GM21825 (cell line): ENCODE measurements at regions not wholly inside any gene's neighbourhood (a gene's known extent, or its start where the extent isn't known, plus 50 kb on each side); places are given as distances from the start of the nearest gene placed in this dataset.
"Not testable (repeated sequence)": the region's sequence is repeated elsewhere in the genome, so short reads cannot be mapped to it uniquely, and the experiment has no call there.

Experiments
- ATAC-seq: cut with Tn5 transposase; IDR thresholded peaks from one replicate; pipeline ENCODE4 v1.9.1; 2021; ENCODE audit warnings: mild to moderate bottlenecking, moderate library complexity; ENCODE audit not compliant: unreplicated experiment

- no peak for ATAC-seq
Observed at GRCh38 chr2:6089474-6089873, 397.3 kb downstream of the SOX11 start.

- no peak for ATAC-seq
Observed at GRCh38 chr2:6103372-6103771, 411.2 kb downstream of the SOX11 start.

- no peak for ATAC-seq
Observed at GRCh38 chr2:6103949-6104348, 411.8 kb downstream of the SOX11 start.

DNA sequence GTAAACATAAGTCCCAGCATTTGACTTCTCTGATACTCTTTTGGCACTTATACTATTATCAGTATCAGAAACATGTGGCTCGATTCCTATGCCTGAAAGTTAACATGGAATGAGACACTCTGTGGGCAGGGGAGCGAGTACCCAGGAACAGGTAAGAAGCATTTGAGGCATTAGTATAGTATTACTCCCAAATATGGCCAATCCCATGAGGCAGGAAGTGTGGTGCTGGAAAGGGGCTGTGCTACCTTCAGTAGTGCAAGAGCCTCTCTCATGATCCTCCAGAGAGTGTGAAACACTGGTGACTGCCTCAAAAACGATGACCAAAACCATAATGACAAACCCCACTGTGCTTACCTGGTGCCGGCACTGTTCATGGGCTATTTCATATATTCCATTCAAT is 415.1 kb downstream of the SOX11 start:
- no peak for ATAC-seq

- no peak for ATAC-seq
Observed at GRCh38 chr2:6109831-6110230, 417.6 kb downstream of the SOX11 start.

GRCh38 chr2:6111781-6112261 is 419.6 kb downstream of the SOX11 start:
- ATAC-seq = no peak

GRCh38 chr2:6113786-6114185 is 421.6 kb downstream of the SOX11 start:
- ATAC-seq = no peak

DNA sequence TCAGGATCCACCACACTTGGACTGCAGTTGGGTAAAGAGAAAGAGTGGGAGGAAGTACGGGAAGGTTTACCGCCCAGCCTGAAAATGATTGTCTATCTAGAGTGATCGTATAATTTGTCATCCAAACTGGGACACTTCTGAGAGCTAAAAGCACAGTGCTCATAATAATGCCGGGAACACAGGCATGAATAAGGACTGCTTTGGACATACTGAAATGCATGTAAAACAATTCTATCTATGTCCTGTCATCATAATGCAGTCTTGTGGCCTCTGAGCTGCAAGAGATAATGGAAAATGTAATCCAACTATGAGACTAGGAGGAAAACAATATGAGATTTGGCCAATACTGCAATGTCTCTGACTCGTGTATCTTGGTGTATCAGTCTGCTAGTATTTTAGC is 435.5 kb downstream of the SOX11 start:
- ATAC-seq = no peak

DNA sequence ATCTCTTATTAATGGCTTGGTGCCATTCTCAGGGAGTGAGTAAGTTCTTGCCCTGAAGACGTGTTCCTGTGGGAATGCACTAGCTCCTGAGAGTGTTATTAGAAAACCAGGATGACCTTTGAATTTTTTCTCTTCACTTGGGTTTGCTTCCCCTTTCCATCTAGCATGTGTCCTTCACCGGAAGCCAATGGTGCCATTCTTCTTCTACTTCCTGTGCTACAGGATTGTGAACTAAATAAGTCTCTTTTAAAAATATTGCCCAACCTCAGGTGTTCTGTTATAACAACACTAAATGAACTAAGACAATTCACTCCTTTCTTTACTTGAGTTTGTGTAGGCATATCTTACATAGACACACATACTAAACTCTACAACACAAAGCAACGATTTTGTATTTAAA is 447.0 kb downstream of the SOX11 start:
- no peak for ATAC-seq

GRCh38 chr2:6139916-6140315 is 447.7 kb downstream of the SOX11 start:
- ATAC-seq = no peak

GRCh38 chr2:6140509-6140908 is 448.3 kb downstream of the SOX11 start:
- no peak for ATAC-seq

GRCh38 chr2:6143812-6144211 is 451.6 kb downstream of the SOX11 start:
- ATAC-seq = no peak

DNA sequence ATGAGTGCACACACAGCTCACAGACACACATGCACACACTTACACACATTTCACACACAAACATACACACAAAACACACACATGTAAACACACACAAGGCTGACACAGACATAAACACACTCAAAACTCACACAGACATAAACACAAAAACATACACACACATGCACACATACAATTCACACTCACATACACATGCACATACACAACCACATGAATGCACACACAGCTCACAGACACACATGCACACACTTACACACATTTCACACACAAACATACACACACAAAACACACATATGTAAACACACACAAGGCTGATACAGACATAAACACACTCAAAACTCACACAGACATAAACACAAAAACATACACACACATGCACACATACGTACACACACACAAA is 455.0 kb downstream of the SOX11 start:
- ATAC-seq = not testable (repeated sequence)

DNA sequence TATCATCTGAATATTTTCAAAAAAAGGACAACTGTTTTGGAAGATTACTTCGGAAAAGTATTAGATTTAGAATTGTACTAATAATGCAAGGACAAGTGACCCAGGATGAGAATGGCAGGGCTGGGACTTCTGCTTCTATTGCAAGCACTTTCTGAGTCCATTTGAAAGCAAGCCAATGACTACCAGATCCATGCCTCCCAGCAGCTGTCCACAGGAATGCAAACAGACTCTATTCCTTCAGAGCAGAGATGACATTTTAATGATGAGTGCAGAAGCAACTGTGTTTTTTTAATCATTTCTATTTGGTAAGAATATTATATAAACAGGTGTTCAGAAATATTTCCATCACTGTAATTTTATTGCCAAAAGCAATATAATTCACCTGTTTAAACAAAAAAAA is 456.7 kb downstream of the SOX11 start:
- ATAC-seq = no peak

- no peak for ATAC-seq
Observed at GRCh38 chr2:6159606-6160005, 467.4 kb downstream of the SOX11 start.

DNA sequence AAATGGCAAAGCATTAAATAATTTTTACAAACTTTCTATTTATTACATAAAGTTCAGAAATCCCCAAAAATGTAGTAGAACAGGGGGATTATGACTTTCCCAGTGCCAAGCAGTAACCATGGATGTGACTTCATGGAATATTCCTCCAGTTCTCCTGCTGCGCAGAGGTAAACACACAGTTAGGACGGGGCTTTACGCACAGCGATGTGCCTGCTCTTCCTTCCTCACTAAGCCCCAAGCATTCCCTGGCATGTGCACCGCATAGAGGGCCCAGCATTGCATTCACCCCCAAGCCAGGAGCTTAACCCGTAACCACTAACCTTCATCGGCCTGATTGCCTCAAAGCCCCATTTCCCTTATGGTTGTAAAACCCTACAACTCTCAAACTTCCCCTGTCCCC is 471.7 kb downstream of the SOX11 start:
- no peak for ATAC-seq

DNA sequence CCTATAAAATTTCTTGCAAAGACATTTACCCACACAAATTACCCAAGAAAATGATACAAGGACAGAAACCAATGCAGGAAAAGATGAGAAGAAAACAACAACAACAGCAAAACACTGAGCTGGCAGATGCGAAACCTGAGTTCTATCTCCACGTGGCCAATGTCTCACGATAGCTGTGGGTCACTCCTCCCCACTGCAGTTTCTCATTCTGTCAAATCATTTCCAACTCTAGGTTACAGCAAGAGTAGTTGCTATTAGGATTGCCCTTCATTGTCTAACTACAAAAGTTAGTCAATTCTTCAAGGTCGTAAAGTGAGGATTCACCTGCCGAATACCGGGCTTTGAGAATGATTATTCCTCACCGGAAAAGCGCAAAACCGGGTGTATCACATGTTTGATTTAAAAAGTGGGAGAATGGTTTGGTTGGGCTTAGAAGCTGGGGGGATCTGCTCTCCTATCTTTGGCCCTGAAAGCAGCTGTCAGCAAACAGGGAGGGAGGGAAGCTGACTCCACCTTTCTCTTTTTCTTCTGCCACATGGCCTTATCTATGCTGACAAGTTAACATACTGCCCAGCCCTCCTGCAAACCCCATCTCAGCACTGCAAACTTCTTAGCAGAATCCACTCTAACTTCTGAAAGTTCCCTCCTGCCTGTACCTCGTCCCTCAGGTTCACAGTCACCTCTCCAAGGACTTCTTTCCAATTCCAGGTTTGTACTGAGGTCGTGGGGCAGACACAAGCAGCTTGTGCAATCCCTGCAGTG is 473.0 kb downstream of the SOX11 start:
- ATAC-seq = no peak

DNA sequence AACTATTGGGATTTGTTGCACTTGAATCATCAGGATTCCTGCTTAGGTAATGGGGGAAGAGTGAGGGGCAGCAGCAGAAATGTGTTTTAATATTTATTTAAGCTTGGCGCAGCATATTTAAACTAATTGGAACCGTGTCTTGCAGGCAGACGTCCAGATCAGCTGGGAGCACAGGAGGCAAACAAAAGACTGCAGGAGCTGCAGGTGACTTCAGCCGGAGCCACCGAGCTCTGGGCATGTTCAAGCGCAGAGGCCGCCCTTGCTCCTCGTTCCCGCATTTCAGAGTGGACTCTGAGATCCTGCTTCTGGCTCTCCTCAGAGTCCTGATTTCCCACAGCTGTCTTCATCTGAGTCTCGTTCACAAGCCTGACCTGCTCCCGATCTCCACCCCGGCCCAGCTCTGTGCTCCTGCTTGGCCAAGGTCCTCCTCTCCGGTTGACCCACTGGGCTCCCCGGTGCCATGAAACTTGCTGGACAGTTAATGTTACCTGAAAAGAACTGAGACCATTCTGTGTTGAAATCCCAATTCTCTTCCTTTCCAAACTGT is 475.5 kb downstream of the SOX11 start:
- ATAC-seq = no peak

DNA sequence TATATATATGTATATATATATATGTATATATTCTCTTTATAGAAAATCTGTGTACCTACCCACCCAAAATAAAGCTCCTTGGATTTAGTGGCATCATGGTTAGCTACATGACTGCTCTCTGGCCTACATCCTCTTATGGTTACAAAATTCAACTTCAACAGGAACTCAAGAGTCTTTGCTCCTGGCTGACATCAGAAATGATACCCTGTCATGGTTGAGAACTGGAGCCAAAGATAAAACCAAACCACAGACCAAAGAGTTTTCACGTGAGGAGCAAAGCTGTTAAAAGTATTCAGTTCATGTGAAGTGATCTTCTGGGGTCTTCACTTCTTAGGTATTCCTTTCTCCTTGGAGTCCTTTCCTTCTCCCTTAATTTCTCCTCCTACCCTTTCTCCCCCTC is 476.3 kb downstream of the SOX11 start:
- ATAC-seq = no peak

DNA sequence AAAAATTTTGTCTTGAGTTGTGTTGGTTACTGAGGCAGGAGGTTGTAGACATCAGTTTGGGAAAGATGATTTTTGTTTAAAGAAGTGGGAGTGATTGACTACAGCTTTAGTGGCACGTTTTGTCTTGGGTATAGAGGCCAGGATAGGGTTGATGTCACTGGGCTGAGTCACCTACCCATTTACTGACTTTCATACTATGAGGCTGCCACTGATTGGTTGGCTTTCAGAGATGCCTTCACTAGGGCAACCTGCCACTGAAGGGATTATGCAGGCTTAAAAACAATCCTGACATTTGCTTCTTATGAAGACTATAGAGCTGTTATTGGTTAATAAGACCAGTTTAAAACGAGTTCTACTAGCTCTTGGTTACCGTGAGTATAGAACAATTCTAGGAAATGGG is 479.1 kb downstream of the SOX11 start:
- ATAC-seq = no peak

GRCh38 chr2:6177811-6178210 is 485.6 kb downstream of the SOX11 start:
- no peak for ATAC-seq

GRCh38 chr2:6181525-6181924 is 489.3 kb downstream of the SOX11 start:
- ATAC-seq = no peak

DNA sequence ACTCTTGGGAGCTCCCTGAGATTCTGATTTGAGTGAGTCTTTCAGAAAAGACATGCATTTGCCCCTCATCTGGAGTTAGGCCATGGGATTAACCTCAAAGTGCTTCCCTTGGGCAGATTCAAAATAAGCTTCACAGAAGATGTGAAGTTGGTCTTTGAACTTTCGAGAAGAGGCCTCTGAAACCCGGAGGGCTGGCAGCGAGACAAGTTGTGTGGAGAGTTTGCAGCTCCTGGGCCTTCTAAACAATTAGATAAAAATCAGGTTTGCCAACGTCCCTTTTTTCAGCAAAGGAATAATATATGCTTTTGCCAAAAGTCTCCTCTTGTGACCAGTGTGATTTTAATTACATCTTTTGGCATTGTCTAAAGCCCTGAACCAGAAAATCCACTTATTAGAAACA is 489.7 kb downstream of the SOX11 start:
- no peak for ATAC-seq
